Thymus (tissue), 11 donors: ENCODE measurements at regions not wholly inside any gene's neighbourhood (a gene's known extent, or its start where the extent isn't known, plus 50 kb on each side); places are given as distances from the start of the nearest gene placed in this dataset.

Experiments used
- DNase-seq, 9 donors: peaks; one replicate each; pipeline ENCODE4 v3.0.0-alpha.2; 2013; ENCODE audit warnings: low spot score in 9 of 9, low read depth in 6 of 9, missing footprints in 1 of 9
- H3K27ac ChIP-seq, 2 donors: one replicate each; pipeline ENCODE4 v1.5.1; 2013; ENCODE audit warnings: control low read depth in 1 of 2, low read depth in 1 of 2, low read length in 1 of 2, mild to moderate bottlenecking in 1 of 2, moderate library complexity in 1 of 2
- H3K27me3 ChIP-seq, 2 donors: one replicate each; pipeline ENCODE4 v1.5.1; 2013; ENCODE audit warnings: low read length in 1 of 2; ENCODE audit not compliant: control insufficient read depth in 2 of 2, insufficient read depth in 1 of 2
- H3K36me3 ChIP-seq, 2 donors: one replicate each; pipeline ENCODE4 v1.5.1; 2013; ENCODE audit warnings: low read length in 1 of 2, mild to moderate bottlenecking in 1 of 2, moderate library complexity in 1 of 2; ENCODE audit not compliant: control insufficient read depth in 2 of 2, insufficient read depth in 2 of 2
- H3K4me1 ChIP-seq, 2 donors: one replicate each; pipeline ENCODE4 v1.5.1; 2013; ENCODE audit warnings: low read length in 2 of 2; ENCODE audit not compliant: control insufficient read depth in 2 of 2, insufficient read depth in 2 of 2
- H3K4me3 ChIP-seq, 2 donors: one replicate each; pipeline ENCODE4 v1.5.1; 2013; ENCODE audit warnings: low read length in 2 of 2, control low read depth in 1 of 2, mild to moderate bottlenecking in 1 of 2
- H3K9me3 ChIP-seq, 2 donors: one replicate each; pipeline ENCODE4 v1.5.1; 2013; ENCODE audit warnings: low read length in 1 of 2, mild to moderate bottlenecking in 1 of 2; ENCODE audit not compliant: control insufficient read depth in 2 of 2, insufficient read depth in 1 of 2
- WGBS: extraction: QIAGEN DNeasy Blood & Tissue Kit; methylation state at CpG from one replicate; pipeline ENCODE4 v1.1.7; 2013; 5-methylcytosine and 5-hydroxymethylcytosine counted together
- donor health status: healthy.

DNA sequence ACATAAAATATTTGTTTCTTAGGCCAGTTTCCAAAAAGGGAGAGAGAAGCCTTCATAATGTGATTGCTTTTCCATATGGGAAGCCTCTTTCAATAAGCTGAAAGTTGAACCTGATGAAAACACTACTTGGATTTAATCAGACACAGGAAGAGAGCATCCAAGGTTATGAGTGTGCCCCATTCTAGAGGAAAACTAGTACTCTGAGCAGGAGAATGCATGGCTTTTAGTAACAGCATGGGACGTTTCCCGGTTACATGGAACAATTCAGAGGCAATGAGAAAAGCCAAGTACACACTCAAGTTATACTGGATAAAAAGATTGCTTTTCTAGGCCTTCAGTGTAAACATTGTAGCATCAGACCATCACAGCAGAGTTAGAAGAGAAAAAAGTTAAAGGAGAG is 315.8 kb downstream of the ZNF516 start:
- no peaks in the 10 kb centered on the region for H3K9me3 ChIP-seq
- no peaks in the 10 kb centered on the region for H3K4me1 ChIP-seq
- DNase-seq: no peak
- H3K27me3 ChIP-seq: no peaks in the 10 kb centered on the region
- H3K27ac ChIP-seq: no peak overlapping the region
- WGBS: 97% methylated on average over 2 of the region's 2 CpGs
- H3K36me3 ChIP-seq: no peaks in the 10 kb centered on the region
- H3K4me3 ChIP-seq: no peak overlapping the region

DNA sequence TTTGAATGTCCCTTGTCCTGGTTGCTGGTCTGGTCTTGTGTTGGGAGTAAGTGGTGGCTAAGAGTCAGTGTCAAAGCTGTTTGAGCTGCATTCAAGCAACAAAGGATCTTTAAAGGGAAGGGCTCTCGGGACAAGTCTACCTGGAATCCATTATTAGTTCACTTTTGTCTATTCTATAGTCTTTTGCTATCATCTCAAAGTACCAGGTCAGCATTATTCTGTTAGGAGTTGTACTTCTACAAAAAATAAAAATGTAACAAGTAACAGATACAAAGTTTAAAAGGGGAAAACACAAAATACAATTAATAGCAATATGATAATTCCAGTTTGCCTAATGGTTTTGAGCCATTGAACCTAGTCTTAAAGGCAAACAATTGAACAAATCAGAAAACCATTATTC is 317.9 kb downstream of the ZNF516 start:
- 95% methylated on average over 1 of the region's 1 CpG for WGBS
- Histone ChIP-seq H3K27ac (no peak overlapping the region), H3K36me3 (no peaks in the 10 kb centered on the region), H3K4me1 (no peaks in the 10 kb centered on the region), H3K9me3 (no peaks in the 10 kb centered on the region), H3K27me3 (no peaks in the 10 kb centered on the region), H3K4me3 (no peak overlapping the region)
- DNase-seq: no peak

DNA sequence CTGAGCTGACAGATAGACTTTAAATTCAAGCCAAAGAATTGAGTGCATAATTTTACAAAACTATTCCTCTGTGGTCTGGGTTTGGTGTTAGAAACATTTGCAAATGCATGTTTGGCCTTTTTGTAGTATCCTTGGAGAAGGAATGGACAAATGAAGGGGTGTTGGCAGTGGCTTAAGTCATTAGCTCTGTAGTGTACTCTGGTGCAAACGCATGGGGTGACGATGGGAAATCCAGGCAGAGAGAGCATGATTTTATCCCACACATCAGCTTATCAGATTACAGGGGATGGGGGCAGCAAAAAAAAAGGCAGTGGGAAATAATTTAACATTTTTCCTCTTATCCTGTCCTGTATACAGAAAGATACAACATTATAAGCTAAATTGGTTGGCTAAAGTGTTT is 320.6 kb downstream of the ZNF516 start:
- H3K4me1 ChIP-seq: no peaks in the 10 kb centered on the region
- H3K4me3 ChIP-seq: no peak overlapping the region
- no peaks in the 10 kb centered on the region for H3K9me3 ChIP-seq
- H3K36me3 ChIP-seq: no peaks in the 10 kb centered on the region
- over 99% methylated on average over 2 of the region's 2 CpGs for WGBS
- no peaks in the 10 kb centered on the region for H3K27me3 ChIP-seq
- no peak for DNase-seq
- H3K27ac ChIP-seq: no peak overlapping the region

DNA sequence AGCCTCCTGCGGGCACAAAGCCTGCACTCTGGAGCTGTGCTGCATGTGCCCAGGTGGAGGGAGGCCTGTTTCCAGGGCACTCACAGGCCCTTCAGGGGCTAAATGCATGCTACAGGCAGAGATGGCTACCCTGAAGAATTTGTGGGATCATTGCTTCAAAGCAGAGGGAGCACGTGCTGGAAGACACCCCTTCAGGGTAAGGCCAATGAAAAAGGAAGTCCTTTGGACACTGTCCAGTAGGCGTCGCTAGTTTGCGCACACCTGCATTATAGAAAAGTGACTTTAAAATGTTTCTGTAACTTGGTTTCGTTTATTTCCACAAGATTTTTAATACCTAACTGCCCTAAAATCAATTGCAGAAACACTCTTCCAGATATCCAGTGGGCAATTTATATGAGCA is 325.3 kb downstream of the ZNF516 start:
- no peaks in the 10 kb centered on the region for H3K9me3 ChIP-seq
- no peak for DNase-seq
- H3K27ac ChIP-seq: no peak overlapping the region
- WGBS: 87% methylated on average over 6 of the region's 6 CpGs
- H3K4me1 ChIP-seq: no peaks in the 10 kb centered on the region
- H3K27me3 ChIP-seq: no peaks in the 10 kb centered on the region
- no peak overlapping the region for H3K4me3 ChIP-seq
- no peaks in the 10 kb centered on the region for H3K36me3 ChIP-seq

DNA sequence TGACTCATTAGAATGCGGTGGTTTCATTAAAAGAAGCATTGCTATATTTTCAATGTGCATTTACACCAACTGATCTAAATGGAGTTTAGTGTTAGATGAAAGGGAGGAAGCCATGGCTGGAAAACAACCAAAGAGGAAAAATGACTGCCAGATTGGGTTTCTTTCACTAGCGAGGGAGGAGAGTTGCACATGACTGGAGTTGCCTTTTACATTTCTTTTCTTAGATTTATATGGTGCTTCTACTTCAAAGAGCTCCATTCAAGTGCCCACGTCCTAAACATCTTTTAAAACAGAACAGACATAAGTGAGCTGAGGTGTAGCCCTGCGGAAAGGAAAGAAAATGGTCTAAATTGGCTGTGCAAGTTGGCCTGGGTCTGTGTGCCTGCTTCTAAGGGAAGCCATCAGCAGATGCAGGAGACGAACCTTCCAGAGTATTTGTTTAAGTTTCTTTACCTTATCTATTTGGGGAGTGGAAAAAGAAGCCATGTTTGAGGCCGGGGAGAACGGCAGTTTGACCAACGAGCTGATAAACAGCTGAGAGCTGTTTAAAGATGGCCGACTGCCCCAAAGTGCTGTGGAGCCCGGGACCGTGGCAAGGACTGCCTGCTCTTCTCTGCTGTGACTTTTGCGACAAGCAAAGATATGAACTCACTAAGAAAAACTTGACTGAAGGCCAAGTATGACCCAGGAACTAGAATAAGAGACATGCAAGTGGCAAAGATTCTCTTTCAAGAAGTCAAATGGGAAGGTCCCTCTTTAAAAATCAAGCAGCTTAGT is 327.0 kb downstream of the ZNF516 start:
- no peaks in the 10 kb centered on the region for H3K4me1 ChIP-seq

DNA sequence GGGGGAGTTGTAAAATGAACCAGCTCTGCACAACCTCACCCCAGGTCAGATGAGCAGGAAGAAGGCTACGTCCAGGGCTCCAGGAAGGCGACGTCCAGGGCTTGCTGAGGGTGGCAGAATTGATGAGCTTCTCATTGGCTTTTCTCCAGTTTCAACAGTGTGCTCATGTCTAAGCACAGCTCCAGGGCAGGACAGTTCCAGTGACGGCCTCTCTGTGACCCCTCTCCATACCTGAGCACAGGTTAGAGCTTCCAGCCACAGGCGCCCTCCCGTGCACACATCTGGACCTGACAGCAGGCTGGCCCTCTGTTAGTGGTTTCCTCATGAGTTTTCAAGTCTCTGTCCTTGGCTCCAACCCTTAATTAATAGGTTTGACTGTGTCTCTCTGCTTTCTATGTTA is 327.6 kb downstream of the ZNF516 start:
- Histone ChIP-seq H3K9me3 (no peaks in the 10 kb centered on the region), H3K4me3 (no peak overlapping the region), H3K36me3 (no peaks in the 10 kb centered on the region), H3K4me1 (no peaks in the 10 kb centered on the region), H3K27me3 (no peaks in the 10 kb centered on the region), H3K27ac (no peak overlapping the region)
- DNase-seq: no peak
- 85% methylated on average over 6 of the region's 6 CpGs for WGBS

More for the DNA sequence above, 327.0 kb downstream of the ZNF516 start:
- DNase-seq: no peak
- Histone ChIP-seq H3K4me3 (no peak overlapping the region), H3K36me3 (no peaks in the 10 kb centered on the region), H3K9me3 (no peaks in the 10 kb centered on the region), H3K27ac (no peak overlapping the region), H3K27me3 (no peaks in the 10 kb centered on the region)
- WGBS: 91% methylated on average over 12 of the region's 12 CpGs

DNA sequence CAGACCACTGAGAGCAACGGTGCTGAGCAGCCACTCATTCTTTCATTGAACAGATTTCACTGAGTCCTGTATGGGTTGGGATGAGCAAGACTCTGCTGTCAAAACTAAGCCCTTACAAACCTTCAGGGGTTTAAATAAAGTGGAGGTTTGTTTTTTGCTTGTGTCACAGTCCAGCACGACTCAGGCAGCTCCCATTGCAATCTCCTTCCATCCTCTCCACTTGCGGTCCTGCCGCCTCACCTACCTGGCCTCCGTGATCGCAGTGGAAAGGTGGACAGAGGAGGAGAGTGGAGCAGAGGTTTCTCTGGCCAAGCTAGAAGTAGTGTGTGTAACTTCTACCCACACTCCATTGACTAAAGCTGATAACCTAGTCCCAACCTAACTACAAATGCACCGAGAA is 332.2 kb downstream of the ZNF516 start:
- no peak for DNase-seq
- no peaks in the 10 kb centered on the region for H3K4me1 ChIP-seq
- H3K27me3 ChIP-seq: no peaks in the 10 kb centered on the region
- H3K9me3 ChIP-seq: no peaks in the 10 kb centered on the region
- H3K36me3 ChIP-seq: no peaks in the 10 kb centered on the region
- WGBS: 96% methylated on average over 7 of the region's 7 CpGs
- no peak overlapping the region for H3K4me3 ChIP-seq
- H3K27ac ChIP-seq: no peak overlapping the region

DNA sequence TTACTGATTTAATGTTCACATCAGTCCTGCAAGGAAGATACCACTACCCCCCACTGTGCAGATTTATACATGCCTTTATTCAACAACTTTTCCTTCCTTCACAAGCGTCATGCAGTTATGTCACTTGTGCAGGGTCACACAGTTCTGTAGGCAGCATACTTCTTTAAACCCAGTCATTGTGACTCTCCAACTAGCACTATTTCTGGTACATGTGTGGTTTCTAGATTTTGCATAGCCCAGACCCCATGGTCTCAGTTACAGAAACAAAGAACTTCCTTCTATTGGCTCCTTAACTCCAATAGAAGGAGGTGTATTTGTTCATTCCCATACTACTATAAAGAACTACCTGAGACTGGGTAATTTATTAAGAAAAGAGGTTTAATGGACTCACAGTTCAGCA is 333.1 kb downstream of the ZNF516 start:
- no peak overlapping the region for H3K4me3 ChIP-seq
- H3K36me3 ChIP-seq: no peaks in the 10 kb centered on the region
- no peaks in the 10 kb centered on the region for H3K4me1 ChIP-seq
- WGBS: 95% methylated on average over 1 of the region's 1 CpG
- no peaks in the 10 kb centered on the region for H3K9me3 ChIP-seq
- DNase-seq: no peak
- no peaks in the 10 kb centered on the region for H3K27me3 ChIP-seq
- no peak overlapping the region for H3K27ac ChIP-seq

DNA sequence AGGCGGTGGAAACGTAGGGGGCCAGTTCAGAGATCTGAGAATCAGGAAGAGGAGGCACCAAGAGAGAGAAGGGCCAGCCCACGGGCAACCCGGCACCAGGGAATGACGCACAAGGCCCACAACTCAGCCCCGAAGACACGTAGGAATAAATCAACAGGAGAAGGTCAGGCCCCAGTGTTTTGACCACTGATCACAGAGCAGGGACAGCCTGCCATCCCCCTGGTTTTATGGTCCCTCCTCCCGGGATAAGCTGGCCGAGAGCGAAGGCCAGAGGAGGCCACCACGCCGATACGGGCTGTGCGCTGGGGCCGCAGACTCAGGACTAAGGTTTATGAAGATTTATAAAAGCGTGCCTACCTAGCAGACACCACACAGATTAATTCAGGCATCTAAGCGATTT is 341.4 kb downstream of the ZNF516 start:
- no peak for DNase-seq
- H3K36me3 ChIP-seq: no peaks in the 10 kb centered on the region
- WGBS: 94% methylated on average over 17 of the region's 17 CpGs

More for the DNA sequence above, 341.4 kb downstream of the ZNF516 start:
- Histone ChIP-seq H3K4me1 (no peaks in the 10 kb centered on the region), H3K4me3 (no peak overlapping the region), H3K9me3 (no peaks in the 10 kb centered on the region), H3K27ac (no peak overlapping the region), H3K27me3 (no peaks in the 10 kb centered on the region)
